SKM-1 treated with dmso at 0.1 percent for 144 hours (cell line): ENCODE measurements at regions not wholly inside any gene's neighbourhood (a gene's known extent, or its start where the extent isn't known, plus 50 kb on each side); places are given as distances from the start of the nearest gene placed in this dataset.
"Not testable (repeated sequence)": the region's sequence is repeated elsewhere in the genome, so short reads cannot be mapped to it uniquely, and the experiment has no call there.

ENCODE experiments used
- DNase-seq: peaks from one replicate; lab custom pipeline; 2025; ENCODE audit not compliant: unreplicated experiment; lab: John Stamatoyannopoulos, UW

DNA sequence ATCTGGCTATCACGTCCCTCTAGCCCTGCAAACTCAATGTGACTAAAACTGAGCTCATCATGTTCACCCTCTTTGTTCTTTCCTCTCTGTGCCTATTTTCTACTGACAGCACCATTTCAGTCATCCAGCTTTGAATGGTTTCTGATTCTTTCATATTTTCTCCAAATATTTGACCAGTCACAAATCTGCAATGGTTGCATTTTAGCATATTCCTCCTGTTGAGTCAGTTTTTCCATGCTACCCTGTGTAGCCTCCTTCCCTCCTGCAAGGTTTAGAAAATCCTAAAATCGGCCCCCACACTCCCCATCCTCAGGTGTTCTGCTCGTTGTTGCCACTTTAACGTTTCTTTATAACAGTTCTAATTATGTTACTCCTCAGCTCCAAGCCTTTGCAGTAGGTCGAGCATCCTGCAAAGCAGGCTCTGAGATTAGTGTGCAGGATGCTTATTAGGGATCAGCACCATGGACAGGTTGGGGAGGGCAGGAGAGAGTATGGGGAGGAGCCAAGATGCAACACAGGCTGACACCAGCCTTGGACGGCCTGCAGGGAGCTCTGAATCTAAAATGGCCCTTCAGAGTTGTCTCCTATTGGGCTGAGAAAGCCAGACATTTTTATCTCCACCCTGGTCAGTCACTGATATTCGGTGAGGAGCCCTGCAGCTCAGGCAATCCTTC lies 531.0 kb upstream of the COBL start:
- DNase-seq: no peak

DNA sequence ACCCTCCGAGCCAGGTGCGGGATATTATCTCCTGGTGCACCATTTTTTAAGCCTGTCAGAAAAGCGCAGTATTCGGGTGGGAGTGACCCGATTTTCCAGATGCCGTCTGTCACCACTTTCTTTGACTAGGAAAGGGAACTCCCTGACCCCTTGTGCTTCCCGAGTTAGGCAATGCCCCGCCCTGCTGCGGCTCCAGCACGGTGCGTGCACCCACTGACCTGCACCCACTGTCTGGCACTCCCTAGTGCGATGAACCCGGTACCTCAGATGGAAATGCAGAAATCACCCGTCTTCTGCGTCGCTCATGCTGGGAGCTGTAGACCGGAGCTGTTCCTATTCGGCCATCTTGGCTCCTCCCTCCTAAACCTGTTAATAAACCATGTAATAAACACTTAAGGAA lies 522.5 kb upstream of the COBL start:
- DNase-seq: not testable (repeated sequence)

DNA sequence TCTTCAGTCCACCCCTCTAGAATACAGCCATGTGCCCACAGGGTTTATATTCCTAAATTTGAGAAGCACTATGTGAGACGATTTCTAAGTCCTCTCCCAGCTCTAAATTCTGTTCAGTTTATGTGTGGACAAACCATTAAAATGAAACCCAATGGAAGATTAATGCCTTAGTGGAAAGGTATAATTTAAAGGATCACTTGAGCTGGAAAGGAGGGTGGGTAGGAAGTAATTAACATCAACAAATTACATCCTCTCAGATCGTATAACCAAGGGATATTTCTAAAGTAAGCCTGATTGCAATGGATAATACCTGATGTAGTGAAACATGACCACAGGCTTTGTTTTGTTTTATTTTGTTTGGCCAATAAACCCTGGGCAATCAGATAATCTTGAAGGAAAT lies 511.0 kb upstream of the COBL start:
- DNase-seq: no peak

DNA sequence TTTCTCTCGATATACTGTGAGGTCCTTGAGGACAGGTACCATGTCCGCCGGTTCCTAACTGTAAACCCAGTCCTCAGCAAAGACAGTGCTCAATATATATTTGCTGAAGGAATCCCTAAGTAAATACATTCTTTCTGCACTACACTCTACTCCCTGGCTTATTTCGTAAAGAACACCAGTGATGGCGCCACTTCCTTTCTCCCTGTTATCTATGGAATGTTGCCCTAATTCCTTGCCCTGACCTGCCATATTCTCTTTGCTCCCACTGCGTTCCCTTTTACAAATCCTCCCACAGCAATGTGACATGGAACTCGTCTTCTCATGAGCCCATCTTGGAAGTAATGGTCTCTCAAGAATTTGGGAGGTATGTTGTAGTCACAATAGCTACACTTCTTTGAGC lies 507.4 kb upstream of the COBL start:
- no peak for DNase-seq

DNA sequence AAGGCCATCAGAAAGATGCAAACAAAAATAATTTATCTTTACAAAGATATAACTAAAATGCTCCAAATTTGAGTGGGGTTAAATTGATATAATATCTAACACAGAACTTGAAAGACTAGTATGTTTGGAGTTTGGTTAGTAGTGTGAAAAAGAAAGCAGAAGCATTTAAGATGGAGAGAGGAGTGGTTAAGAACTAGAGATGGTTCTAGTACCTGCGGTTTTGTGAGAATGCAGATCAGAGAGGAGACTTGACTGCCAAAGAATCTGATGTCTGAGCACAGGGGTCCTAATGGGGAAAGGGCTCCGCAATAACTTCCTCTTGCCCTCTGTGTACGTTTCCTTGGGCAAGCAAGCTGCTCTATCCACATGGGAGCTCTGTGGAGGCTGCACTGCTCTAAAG lies 506.8 kb upstream of the COBL start:
- DNase-seq: no peak

DNA sequence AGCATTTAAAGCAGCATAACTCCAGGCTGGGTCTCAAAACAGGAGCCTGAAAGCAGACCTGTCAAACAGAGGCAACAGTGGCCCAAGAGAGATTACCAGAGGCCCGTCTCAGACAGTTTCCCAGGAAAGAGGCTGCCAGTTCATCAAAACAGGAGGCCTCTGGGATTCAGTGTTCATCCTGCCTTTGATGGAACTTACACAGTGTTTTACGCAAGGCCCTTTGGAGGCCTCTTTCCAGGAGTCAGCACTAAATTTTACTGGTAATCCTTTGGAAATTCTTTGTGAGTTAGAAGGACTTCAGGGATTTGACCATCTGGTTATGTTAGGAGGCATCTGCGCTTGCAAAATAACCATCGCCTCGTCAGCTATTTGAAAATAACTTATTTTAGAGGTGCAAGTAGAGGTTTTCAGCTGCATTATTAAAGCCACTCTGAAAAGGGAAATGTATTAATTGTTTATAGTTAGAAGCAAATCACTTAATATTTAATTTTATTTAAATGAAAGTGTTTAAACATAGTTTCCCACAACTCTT lies 501.2 kb upstream of the COBL start:
- no peak for DNase-seq

DNA sequence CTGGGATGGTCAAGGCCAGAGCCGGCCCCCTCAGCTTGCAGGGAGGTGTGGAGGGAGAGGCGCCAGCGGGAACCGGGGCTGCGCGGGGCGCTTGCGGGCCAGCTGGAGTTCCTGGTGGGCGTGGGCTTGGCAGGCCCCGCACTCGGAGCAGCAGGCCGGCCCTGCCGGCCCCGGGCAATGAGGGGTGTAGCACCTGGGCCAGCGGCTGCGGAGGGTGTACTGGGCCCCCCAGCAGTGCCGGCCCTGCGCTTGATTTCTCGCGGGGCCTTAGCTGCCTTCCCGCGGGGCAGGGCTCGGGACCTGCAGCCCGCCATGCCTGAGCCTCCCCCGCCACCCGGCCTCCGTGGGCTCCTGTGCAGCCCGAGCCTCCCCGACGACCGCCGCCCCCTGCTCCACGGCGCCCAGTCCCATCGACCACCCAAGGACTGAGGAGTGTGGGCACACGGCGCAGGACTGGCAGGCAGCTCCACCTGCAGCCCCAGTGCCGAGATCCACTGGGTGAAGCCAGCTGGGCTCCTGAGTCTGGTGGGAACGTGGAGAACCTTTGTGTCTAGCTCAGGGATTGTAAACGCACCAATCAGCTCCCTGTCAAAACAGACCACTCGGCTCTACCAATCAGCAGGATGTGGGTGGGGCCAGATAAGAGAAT lies 489.3 kb upstream of the COBL start:
- not testable (repeated sequence) for DNase-seq

DNA sequence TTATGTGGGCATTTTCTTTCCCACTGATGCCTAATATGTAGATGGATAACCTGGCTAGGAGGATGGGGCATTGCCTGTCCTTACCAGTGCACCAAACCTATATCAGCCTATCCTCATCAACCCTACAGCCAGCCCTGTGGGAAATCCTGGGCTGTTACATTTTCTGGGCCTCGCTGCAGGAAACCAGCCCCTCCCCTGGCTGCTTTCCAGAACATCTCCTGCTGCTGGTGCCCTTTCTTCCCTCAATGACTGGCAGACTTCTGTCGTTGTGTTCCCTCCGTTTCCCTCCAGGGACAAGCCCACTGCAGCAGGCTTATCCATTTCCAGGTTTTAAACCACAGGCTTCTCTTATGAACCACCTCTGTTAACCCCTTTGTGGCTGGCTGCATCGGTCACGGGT lies 486.1 kb upstream of the COBL start:
- no peak for DNase-seq

DNA sequence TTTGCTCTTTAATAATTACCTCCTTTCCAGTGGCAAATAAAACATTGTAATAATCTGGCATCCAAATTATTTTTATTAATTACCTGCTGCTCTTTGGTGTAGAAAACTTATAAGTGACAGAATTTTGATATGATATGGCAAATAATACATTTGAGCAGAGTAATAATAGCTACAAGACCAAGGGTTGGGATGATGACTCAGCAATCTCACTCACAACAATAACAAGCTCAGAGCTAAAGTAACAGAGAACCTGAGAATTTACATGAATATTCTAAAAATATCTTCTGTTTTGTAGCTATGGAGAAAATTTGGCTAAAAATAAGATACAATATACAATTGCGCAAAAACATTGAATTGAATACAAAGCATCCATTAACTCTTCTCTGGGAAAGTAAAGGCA lies 480.8 kb upstream of the COBL start:
- no peak for DNase-seq

DNA sequence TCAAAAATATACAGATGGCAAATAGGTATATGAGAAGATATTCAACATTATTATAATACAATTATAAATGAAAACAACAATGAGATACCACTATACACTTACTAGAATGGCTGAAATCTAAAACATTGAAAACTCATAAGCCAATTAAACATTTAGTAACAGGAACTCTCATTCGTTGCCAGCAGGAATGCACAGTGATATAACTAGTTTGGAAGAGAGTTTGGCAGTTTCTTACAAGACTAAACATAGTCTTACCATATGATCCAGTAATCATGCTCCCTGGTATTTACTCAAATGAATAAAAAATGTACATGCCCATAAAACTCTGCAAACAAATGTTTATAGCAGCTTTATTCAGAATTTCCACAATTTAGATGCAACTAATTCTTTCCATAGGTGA lies 476.2 kb upstream of the COBL start:
- DNase-seq: no peak

DNA sequence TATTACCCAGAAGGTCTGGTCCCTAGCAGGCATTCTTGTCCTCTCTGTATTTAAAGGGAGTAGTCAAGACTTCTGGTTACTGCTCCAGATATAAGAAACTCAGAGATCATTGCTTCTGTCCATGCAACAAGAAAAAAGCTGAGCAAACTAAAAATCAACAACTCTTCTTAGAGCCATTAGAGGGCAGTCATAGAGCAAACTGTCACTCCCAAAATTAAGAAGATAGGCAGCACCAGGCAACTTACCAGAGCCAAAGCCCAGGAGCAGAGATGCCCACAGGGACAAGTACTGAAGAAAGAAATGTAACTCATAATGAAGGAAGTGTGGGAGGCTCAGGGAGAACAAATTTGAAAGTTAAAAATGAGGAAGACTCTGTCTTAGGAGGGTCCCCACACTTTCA lies 472.9 kb upstream of the COBL start:
- no peak for DNase-seq

DNA sequence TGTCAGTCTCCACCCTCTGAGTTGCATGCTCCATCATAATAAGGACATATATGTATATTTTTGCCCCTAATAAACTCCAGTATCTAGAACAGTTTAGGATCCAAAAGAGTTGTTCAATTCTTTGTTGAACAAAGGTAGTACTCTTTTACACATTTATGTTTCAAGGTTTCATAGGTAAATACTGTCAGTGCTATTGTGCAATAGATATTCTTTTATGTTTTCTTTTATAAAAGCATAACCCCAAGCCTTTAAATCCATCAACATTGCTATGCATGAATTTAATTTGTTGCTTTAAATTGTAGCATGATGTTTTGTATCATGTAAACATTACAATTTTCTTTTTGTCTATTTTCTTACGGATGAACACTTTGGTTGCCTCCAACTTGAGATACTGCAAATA lies 469.7 kb upstream of the COBL start:
- no peak for DNase-seq

DNA sequence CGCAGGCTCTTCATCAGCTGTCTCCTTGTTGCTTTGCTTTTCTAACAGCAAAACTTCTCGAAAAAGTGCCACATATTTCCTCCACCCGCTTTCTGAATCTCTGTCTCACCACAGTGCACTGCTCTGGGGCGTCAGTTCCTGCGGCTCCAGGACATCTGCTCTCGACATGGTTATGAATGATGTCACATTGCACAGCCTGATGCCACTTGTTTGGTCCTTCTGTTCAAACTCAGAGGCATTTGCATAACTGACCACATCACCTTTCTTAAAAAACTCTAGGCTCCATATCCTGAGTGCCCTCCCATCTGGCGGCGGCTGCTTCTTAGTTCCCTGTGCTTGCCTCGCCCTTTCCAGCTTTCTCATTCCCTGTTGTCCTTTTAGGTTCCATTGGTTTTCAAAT lies 469.3 kb upstream of the COBL start:
- DNase-seq: no peak

DNA sequence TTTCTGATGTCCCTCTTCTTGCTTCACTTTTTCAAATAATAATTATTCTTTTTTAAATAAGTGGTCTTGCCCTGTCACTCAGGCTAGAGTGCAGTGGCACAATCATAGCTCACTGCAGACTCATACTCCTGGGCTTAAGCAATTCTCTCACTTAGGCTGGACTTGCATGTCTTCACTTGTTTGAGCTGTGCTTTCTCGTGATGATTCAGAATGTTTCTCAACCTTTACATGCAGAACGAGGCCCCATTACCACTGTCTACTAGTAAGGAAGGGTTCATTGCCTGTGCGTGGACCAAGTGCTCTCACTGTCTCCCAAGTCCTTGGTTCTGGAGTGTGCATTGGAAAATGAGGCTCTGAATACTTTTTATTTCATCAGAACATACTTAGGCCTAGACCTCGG lies 468.6 kb upstream of the COBL start:
- DNase-seq: peak; percentile 45

DNA sequence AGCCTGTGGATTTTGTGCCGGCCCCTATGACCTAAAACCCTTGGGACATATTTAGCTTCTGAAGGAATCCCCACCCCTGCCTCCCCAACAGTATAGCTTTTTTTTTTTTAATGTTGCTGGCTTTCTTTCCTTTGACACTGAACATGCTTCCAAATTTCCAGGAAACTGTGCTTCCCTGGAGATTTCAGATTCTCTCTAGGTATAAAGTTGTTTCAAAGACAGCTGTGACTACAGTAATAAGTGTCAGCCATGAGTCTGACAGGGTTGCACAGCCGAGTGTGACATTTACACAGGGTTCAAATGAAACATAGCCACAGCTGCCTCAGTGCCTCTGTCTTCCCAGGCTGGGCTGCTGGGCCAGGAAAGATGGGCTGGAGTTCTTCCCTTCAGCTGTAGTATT lies 466.6 kb upstream of the COBL start:
- no peak for DNase-seq

DNA sequence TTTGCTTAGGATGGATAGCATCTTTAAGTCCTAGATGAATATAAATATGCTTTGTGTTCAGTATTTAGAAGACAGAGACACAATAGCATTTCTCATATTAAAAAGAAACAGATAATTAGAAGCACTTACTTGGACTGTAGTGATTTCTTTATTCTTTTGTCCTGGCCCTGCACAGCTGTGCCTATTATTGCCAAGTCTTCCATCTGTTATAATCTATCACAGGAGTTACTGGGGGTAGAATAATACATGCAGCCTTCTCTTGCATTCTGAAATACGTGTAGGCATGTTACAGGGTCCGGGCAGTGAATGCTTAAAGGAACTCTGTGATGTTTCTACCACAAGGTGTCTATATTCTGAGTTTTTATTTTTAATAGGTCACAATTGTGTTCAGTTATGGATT lies 461.5 kb upstream of the COBL start:
- DNase-seq: no peak

DNA sequence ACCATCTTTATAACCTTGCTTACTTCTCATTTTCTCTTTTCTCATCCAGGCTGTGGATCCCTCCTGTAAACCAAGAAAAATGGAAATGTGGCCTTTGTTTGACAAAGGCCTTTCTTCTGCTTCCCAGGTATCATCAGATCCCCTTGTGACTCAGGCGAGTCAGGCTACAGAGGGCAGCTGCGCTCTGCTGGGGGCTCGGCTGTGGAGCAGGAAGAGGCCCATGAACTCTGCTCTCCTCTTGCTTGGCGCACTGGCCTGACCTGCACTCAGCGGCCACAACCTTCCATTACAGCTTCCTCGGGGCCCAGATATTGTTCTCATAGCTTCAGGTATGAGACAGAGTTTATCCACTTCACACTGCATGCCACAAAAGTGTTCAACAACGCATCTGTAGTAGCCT lies 457.6 kb upstream of the COBL start:
- no peak for DNase-seq

DNA sequence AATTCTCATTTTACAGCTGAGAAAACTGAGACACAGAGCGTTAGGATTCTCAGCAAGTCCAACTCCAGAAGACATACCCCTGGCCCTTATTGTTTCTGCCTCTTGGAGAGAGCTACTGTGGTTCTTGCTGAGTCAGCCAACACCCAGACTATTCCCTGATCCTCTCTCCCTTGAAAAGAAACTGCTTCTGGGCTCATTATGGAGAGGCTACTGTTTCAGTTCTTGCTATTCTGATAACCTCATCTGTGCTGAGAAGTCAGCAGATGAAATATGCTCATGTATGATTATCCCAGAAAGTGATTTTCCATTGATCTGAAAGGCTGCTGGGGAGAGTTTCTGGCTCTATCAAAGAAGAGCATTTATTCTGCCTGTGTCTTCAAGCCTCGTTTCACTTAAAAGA lies 455.6 kb upstream of the COBL start:
- no peak for DNase-seq

DNA sequence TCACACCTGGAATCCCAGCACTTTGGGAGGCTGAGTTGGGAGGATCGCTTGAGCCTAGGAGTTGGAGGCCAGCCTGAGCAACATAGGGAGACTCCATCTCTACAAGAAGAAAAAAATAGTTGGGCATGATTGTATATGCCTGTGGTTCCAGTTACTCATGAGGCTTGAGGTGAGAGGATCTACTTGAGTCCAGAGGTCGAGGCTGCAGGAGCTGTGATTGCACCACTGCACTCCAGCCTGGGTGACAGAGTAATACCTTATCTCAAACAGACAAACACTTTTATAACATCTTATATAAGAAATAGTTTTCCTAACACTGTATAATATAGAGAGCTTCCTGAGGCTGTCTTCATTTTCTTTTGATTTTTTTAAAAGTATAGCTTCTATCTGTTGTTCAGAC lies 448.4 kb upstream of the COBL start:
- DNase-seq: no peak

DNA sequence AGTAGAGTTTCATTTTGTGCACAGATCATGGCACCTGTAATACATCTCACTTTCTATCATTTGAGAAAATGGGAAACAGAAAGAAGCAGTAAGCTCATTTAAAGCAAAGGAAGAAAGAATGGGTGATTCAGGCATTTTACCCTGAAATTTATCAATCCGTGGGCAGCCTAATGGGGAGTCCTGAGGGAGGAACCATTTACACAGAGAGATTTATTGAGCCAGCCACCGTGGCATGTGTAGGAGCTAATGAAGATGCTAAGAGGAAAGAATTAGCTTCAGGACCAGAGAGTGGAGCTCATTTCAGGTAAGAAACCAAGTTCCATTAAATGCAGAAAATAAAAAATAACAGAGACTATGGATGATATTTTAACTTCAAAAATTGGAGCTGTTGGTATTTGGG lies 443.4 kb upstream of the COBL start:
- no peak for DNase-seq

DNA sequence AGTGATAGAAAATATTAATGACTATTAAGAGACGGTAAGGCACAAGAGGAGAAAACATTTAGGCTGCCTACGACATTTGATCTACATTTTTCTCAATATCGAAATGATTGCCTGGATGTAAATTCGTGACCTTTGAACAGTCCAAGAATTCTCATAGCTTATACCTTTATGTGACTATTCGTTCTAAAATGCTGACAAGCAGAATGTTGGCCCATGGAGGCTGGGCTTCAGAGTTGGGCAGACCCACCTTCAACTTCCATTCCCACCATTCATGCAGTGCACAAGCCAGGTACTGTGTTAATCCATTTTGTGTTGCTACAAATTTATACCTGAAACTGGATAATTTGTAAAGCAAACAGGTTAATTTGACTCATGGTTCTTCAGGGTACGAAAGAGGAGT lies 441.4 kb upstream of the COBL start:
- no peak for DNase-seq

DNA sequence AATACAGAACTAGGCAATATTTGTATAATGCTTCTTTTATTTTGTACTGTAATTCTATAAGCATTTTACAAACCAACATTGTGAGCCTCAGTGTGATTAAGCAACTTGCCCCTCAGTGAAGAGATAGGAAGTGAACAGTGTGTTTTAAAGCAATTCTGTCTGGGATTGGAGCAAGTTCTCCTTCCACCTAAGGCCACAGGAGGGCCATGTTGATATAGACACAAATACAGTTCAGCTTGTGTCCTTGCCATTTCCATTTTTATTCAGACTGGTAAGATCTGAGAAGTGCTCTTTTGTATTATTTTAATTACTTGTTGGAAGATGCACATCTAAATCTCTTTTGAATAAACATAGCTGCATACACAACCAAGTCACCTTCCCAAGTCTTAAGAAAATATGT lies 416.3 kb upstream of the COBL start:
- DNase-seq: no peak

DNA sequence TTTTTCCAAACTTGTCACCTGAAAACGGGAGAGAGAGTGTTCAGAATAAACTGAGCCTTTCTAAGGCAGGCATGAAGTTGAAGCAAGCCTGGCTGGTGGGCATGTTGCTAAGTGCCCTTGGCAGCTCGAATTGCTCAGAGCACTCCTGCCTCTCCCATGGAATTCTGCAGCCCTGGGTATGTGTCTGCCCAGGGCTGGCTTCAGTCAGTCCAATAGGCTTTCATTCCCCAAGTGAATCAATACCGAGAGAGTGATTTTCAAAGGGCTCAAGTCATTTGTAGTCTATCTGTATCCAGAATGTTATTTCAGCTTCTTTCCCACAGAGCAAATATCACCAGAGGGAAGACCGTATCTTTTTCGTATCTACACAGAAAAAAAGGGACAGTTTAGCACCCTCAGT lies 415.5 kb upstream of the COBL start:
- no peak for DNase-seq
